ENCODE measurements at regions not wholly inside any gene's neighbourhood (a gene's known extent, or its start where the extent isn't known, plus 50 kb on each side); places are given as distances from the start of the nearest gene placed in this dataset.

- H3K27ac Mint-ChIP-seq, result no peak overlapping the region
- H3K4me3 Mint-ChIP-seq, result no peak overlapping the region
- no peaks in the 10 kb centered on the region for H3K4me1 Mint-ChIP-seq
- peaks cover 0 to 3% (median 0%) of the 10 kb centered on the region in 3 donors for H3K9me3 Mint-ChIP-seq
- H3K27me3 Mint-ChIP-seq, result peaks cover 2% of the 10 kb centered on the region
- H3K36me3 Mint-ChIP-seq, result no peaks in the 10 kb centered on the region
Measured at GRCh38 chr9:21657966-21658667, 144.3 kb upstream of the MTAP start.

GRCh38 chr9:21660976-21661375 is 141.5 kb upstream of the MTAP start:
- Mint-ChIP-seq H3K4me3 (no peak overlapping the region), H3K36me3 (no peaks in the 10 kb centered on the region), H3K27ac (no peak overlapping the region), H3K4me1 (no peaks in the 10 kb centered on the region), H3K9me3 (peaks cover 0 to 3% (median 0%) of the 10 kb centered on the region in 3 donors), H3K27me3 (peaks cover 2% of the 10 kb centered on the region)

GRCh38 chr9:21661626-21662025 is 140.8 kb upstream of the MTAP start:
- Mint-ChIP-seq H3K27ac (no peak overlapping the region), H3K36me3 (no peaks in the 10 kb centered on the region), H3K9me3 (peaks cover 0 to 3% (median 0%) of the 10 kb centered on the region in 3 donors), H3K4me1 (no peaks in the 10 kb centered on the region), H3K27me3 (peaks cover 2% of the 10 kb centered on the region), H3K4me3 (no peak overlapping the region)

- H3K36me3 Mint-ChIP-seq, result no peaks in the 10 kb centered on the region
- no peak overlapping the region for H3K27ac Mint-ChIP-seq
- no peaks in the 10 kb centered on the region for H3K4me1 Mint-ChIP-seq
- H3K27me3 Mint-ChIP-seq, result peaks cover 3% of the 10 kb centered on the region
- no peaks in the 10 kb centered on the region for H3K9me3 Mint-ChIP-seq
- H3K4me3 Mint-ChIP-seq, result no peak overlapping the region
Measured at GRCh38 chr9:21668516-21668915, 133.9 kb upstream of the MTAP start.

GRCh38 chr9:21669701-21670100 is 132.7 kb upstream of the MTAP start:
- no peak overlapping the region for H3K27ac Mint-ChIP-seq
- H3K9me3 Mint-ChIP-seq, result peaks cover 0 to 4% (median 0%) of the 10 kb centered on the region in 3 donors
- H3K4me1 Mint-ChIP-seq, result no peaks in the 10 kb centered on the region
- no peak overlapping the region for H3K4me3 Mint-ChIP-seq
- H3K27me3 Mint-ChIP-seq, result peaks cover 3% of the 10 kb centered on the region
- H3K36me3 Mint-ChIP-seq, result no peaks in the 10 kb centered on the region

GRCh38 chr9:21670374-21670773 is 132.1 kb upstream of the MTAP start:
- Mint-ChIP-seq H3K36me3 (no peaks in the 10 kb centered on the region), H3K9me3 (peaks cover 0 to 4% (median 0%) of the 10 kb centered on the region in 3 donors), H3K27ac (no peak overlapping the region), H3K27me3 (peaks cover 3% of the 10 kb centered on the region), H3K4me3 (no peak overlapping the region), H3K4me1 (no peaks in the 10 kb centered on the region)

- Mint-ChIP-seq H3K4me1 (no peaks in the 10 kb centered on the region), H3K4me3 (no peak overlapping the region), H3K27ac (no peak overlapping the region), H3K9me3 (peaks cover 0 to 4% (median 0%) of the 10 kb centered on the region in 3 donors), H3K36me3 (no peaks in the 10 kb centered on the region), H3K27me3 (peaks cover 3% of the 10 kb centered on the region)
Measured at GRCh38 chr9:21672140-21672539, 130.3 kb upstream of the MTAP start.

GRCh38 chr9:21672761-21673160 is 129.7 kb upstream of the MTAP start:
- no peak overlapping the region for H3K4me3 Mint-ChIP-seq
- no peaks in the 10 kb centered on the region for H3K36me3 Mint-ChIP-seq
- H3K27me3 Mint-ChIP-seq, result peaks cover 3% of the 10 kb centered on the region
- H3K4me1 Mint-ChIP-seq, result peaks cover 0 to 1% (median 0%) of the 10 kb centered on the region in 3 donors
- peaks cover 0 to 4% (median 0%) of the 10 kb centered on the region in 3 donors for H3K9me3 Mint-ChIP-seq
- no peak overlapping the region for H3K27ac Mint-ChIP-seq

- Mint-ChIP-seq H3K4me3 (no peak overlapping the region), H3K36me3 (no peaks in the 10 kb centered on the region), H3K9me3 (peaks cover 0 to 4% (median 0%) of the 10 kb centered on the region in 3 donors), H3K27me3 (peaks cover 3% of the 10 kb centered on the region), H3K27ac (no peak overlapping the region), H3K4me1 (peaks cover 0 to 1% (median 0%) of the 10 kb centered on the region in 3 donors)
Measured at GRCh38 chr9:21674894-21675293, 127.5 kb upstream of the MTAP start.

GRCh38 chr9:21677387-21677786 is 125.0 kb upstream of the MTAP start:
- H3K9me3 Mint-ChIP-seq, result peaks cover 0 to 4% (median 0%) of the 10 kb centered on the region in 3 donors
- H3K4me1 Mint-ChIP-seq, result peaks cover 0 to 1% (median 0%) of the 10 kb centered on the region in 3 donors
- H3K36me3 Mint-ChIP-seq, result no peaks in the 10 kb centered on the region
- H3K27me3 Mint-ChIP-seq, result no peaks in the 10 kb centered on the region
- H3K27ac Mint-ChIP-seq, result no peak overlapping the region
- H3K4me3 Mint-ChIP-seq, result no peak overlapping the region

- Mint-ChIP-seq H3K36me3 (no peaks in the 10 kb centered on the region), H3K27ac (no peak overlapping the region), H3K9me3 (peaks cover 0 to 4% (median 0%) of the 10 kb centered on the region in 3 donors), H3K27me3 (no peaks in the 10 kb centered on the region), H3K4me3 (no peak overlapping the region), H3K4me1 (peaks cover 0 to 1% (median 0%) of the 10 kb centered on the region in 3 donors)
Measured at GRCh38 chr9:21677834-21678233, 124.6 kb upstream of the MTAP start.

- Mint-ChIP-seq H3K27ac (no peak overlapping the region), H3K27me3 (no peaks in the 10 kb centered on the region), H3K9me3 (no peaks in the 10 kb centered on the region), H3K36me3 (no peaks in the 10 kb centered on the region), H3K4me1 (peaks cover 0 to 1% (median 0%) of the 10 kb centered on the region in 3 donors), H3K4me3 (no peak overlapping the region)
Measured at GRCh38 chr9:21679432-21679831, 123.0 kb upstream of the MTAP start.

GRCh38 chr9:21680590-21680989 is 121.8 kb upstream of the MTAP start:
- Mint-ChIP-seq H3K4me1 (peaks cover 0 to 1% (median 0%) of the 10 kb centered on the region in 3 donors), H3K4me3 (no peak overlapping the region), H3K36me3 (no peaks in the 10 kb centered on the region), H3K9me3 (no peaks in the 10 kb centered on the region), H3K27me3 (no peaks in the 10 kb centered on the region), H3K27ac (no peak overlapping the region)

GRCh38 chr9:21681641-21682040 is 120.8 kb upstream of the MTAP start:
- Mint-ChIP-seq H3K36me3 (no peaks in the 10 kb centered on the region), H3K4me3 (no peak overlapping the region), H3K9me3 (no peaks in the 10 kb centered on the region), H3K4me1 (peaks cover 0 to 1% (median 0%) of the 10 kb centered on the region in 3 donors), H3K27ac (no peak overlapping the region), H3K27me3 (no peaks in the 10 kb centered on the region)

GRCh38 chr9:21682381-21682780 is 120.1 kb upstream of the MTAP start:
- H3K9me3 Mint-ChIP-seq, result no peaks in the 10 kb centered on the region
- H3K36me3 Mint-ChIP-seq, result no peaks in the 10 kb centered on the region
- no peak overlapping the region for H3K4me3 Mint-ChIP-seq
- no peak overlapping the region for H3K27ac Mint-ChIP-seq
- peaks cover 0 to 2% (median 1%) of the 10 kb centered on the region in 3 donors for H3K4me1 Mint-ChIP-seq
- H3K27me3 Mint-ChIP-seq, result no peaks in the 10 kb centered on the region

- Mint-ChIP-seq H3K4me3 (no peak overlapping the region), H3K27ac (no peak overlapping the region), H3K36me3 (no peaks in the 10 kb centered on the region)
Measured at GRCh38 chr9:21682981-21683380, 119.5 kb upstream of the MTAP start.

More at GRCh38 chr9:21682981-21683380, 119.5 kb upstream of the MTAP start:
- Mint-ChIP-seq H3K27me3 (no peaks in the 10 kb centered on the region), H3K4me1 (peaks cover 0 to 2% (median 0%) of the 10 kb centered on the region in 3 donors), H3K9me3 (no peaks in the 10 kb centered on the region)
